Inferior parietal cortex (tissue), 1 donor: ENCODE measurements at regions not wholly inside any gene's neighbourhood (a gene's known extent, or its start where the extent isn't known, plus 50 kb on each side); places are given as distances from the start of the nearest gene placed in this dataset.
A peak's percentile ranks its signal among the peaks of the same experiment; 100 is the strongest.

Experiments used
- DNase-seq: peaks from one replicate; pipeline ENCODE4 v3.0.0-alpha.2; 2016; ENCODE audit errors: extremely low spot score

DNA sequence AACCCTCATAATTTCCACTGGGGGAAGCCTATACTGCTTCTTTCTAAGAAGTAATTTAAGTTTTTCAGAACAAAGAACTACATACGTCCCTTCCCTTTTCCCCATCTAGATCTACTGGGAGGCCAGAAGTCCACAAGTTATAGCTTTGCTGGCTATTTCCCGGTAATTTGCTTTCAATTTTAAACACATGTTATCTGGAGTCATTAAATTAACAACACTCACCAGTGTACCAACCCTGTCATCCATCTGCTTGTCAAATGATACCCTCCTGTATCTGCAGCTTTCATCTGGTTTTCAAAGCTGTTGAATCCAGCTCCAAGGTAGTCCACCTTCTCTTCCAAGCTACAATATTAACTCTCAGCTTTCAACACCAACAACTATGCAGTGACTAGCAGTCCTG, 466.7 kb upstream of the PKN2 start:
- DNase-seq = no peak

DNA sequence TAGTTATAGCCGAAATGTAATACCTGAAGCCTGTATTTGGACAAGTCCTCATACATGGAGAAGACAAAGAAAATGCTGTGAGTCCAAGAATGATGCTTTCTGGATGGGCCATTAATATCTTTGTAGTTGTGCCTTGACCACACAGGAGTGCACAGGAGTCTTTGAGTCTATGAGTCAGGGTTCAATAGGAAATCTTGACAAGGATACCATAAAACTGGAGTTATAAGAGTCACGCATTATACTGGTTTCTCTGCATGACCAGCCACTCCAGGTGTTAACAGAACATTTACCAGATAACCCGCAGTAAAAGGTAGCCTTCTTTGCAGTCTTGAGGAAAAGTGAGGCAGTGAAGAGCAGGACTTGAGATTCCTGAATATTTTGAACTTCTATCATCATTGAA, 464.6 kb upstream of the PKN2 start:
- no peak for DNase-seq

GRCh38 chr1:88221411-88221810, 462.7 kb upstream of the PKN2 start:
- DNase-seq = no peak

DNA sequence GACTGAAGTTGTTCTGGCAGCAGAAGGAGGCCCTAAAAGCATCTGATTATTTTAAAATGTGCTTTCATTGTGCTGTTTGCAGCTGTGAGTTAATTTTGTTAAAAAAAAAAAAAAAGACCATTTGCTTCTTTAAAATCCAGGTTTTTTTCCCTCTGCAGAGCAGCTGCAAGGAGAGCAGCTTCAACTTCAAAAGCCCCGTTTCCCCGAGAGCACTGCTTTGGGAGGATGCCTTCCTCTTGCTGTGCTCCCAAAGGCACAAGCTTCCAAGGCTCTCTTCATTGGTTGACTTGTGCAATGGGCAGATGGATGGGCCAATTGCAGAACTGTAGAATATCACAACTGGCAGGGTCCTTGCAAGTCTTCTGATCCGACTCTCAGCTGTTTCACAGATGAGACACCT, 459.2 kb upstream of the PKN2 start:
- no peak for DNase-seq

DNA sequence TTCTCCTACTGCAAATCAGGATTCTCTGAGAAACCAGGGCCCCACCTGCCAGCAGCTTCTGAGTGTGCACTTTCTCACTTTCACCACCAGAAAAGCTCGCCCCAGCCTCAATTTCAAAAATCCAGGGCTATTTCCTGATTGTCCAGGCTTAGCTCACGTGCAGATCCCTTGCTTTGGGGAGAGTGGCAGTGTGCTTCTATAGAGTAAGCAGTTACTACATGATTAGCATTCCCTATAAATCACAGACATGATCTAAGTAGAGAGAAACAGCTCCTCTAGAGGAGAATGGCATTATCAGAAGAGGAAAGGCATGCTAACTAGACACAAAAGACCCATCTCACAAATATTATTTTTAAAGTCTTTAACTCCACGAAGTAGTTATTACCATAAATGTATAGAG, 456.0 kb upstream of the PKN2 start:
- peak; percentile 17 for DNase-seq

- no peak for DNase-seq
Observed at GRCh38 chr1:88230126-88230525, 453.9 kb upstream of the PKN2 start.

GRCh38 chr1:88237058-88237457, 447.0 kb upstream of the PKN2 start:
- DNase-seq = peak; percentile 55

- no peak for DNase-seq
Observed at GRCh38 chr1:88239205-88239604, 444.9 kb upstream of the PKN2 start.

DNA sequence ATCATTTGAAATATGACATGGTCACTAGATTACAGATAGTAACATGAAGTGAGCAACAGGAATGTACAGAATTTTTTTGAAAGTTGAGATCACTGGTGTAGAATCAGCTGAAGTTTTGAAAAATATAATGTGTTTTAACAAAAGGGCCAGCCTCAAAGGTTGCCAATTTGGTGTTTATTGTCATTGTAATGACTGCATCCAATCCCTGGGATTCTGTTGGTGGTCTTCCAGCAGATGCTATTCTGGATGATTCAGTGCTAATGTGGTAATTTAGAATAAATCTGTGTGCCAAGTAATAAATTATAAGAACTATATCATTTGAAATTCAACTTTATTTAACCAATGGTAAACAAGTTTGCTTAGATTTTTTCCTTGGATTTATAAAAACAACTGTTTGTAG, 436.4 kb upstream of the PKN2 start:
- no peak for DNase-seq

GRCh38 chr1:88250915-88251314, 433.2 kb upstream of the PKN2 start:
- no peak for DNase-seq

GRCh38 chr1:88252745-88253144, 431.3 kb upstream of the PKN2 start:
- no peak for DNase-seq

DNA sequence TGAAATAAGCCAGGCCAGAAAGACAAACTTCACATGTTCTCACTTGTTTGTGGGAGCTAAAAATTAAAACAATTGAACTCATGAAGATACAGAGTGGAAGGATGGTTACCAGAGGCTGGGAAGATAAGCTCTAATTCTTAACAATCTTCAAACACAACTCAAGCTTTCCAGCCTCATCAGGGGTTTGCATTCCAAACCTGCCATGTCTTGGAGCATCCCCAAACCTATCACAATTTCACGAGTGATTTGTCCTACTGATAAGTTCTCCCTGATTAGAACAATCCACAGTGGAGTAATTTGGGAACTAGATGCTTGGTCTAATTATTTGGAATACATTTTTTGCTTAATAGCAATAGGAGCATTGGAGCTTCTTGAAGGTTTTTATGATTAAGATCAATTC, 418.5 kb upstream of the PKN2 start:
- DNase-seq = no peak

GRCh38 chr1:88266051-88266450, 418.0 kb upstream of the PKN2 start:
- DNase-seq = no peak

GRCh38 chr1:88272216-88272615, 411.9 kb upstream of the PKN2 start:
- no peak for DNase-seq

DNA sequence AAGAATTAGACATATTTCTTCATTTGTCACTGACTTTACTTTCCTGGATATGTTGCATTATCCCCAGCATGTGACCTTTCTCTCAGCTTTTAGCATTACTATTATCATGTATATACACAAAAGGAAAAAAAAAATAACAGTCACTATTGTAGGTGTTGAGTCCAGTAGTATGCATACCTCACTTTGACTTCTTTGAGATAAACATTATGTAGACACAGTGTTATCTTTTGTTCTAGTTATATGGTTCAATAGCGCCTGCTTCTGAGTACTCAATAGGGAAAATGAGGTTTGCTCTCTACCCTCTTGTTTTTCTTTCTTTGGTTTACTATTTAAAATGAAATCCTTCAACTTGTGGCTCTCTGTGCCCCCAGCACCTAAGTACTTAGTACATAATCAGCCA, 409.6 kb upstream of the PKN2 start:
- DNase-seq = no peak

DNA sequence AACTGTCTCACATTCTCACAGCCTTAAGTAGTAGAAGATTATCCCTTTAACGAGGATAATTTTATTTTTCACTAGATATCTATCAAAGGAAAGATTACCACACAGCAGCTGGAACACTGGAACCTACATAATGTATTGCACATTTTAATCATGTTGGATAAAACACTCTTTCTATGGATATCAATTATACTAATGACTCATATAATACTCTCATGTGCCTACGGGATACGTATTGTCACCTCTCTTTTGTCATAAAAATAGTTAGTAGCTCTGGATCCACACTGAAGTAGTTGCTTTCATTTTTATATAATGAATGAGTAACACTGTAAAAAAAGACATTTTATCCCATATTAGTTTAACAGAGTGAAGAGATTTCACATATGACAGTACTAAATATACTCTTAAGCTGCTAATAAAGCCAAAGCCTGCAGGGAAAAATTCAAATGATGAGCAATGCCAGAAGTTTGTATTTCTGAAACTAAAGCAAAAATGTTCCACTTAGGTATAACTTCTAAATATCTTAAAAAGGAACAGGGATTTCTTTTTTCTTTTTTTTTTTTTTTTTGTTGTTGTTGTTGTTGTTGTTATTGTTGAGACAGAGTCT, 408.7 kb upstream of the PKN2 start:
- peak; percentile 44 for DNase-seq

DNA sequence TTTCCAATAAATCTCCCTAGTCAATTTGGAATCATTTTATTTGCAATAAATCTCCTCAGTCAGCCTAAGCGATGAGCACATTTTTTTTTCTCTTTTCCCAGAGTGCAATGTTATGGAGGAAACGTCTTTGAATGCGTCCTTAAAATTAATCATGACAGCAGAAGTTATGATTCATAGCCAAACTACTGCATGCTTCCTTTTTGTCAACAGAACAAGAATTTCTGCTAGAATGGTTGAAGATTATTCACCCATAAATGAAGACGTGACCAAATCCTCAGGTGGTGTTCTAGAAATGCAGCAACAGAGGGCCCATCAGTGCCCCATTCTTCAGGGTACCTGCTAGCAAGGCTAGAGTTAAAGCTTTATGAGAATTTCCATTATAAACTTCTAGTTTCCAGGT, 407.9 kb upstream of the PKN2 start:
- no peak for DNase-seq

- DNase-seq = no peak
Observed at GRCh38 chr1:88284066-88284465, 400.0 kb upstream of the PKN2 start.

- DNase-seq = no peak
Observed at GRCh38 chr1:88284666-88285366, 399.3 kb upstream of the PKN2 start.

DNA sequence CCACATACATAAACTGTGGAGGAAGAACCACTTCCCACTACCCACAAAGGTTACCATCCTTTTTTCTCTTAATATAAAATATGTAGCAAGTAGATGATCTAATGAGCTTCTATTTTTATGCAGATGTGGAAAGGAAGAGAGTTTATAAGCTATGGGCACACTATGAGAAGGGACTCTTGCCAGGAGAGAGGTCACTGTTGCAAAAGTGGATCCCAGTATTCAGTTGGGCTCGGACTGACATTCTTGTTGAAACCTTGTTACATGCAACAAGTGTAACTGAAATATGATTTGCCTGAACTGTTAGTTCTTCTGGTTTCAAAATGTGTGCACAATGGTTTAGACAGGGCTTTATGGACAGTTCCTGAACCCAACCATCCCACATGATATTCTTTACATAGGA, 397.4 kb upstream of the PKN2 start:
- no peak for DNase-seq

GRCh38 chr1:88288571-88288970, 395.5 kb upstream of the PKN2 start:
- no peak for DNase-seq

- no peak for DNase-seq
Observed at GRCh38 chr1:88289401-88290102, 394.5 kb upstream of the PKN2 start.

- no peak for DNase-seq
Observed at GRCh38 chr1:88291611-88292354, 392.3 kb upstream of the PKN2 start.
